Stimulated activated CD8-positive, alpha-beta memory T cell treated with anti-CD3 and anti-CD28 coated beads, Interleukin-12 subunit alpha, Interleukin-12 subunit beta, amount 100 ng/mL, for 24 hours (primary cell): ENCODE measurements at regions not wholly inside any gene's neighbourhood (a gene's known extent, or its start where the extent isn't known, plus 50 kb on each side); places are given as distances from the start of the nearest gene placed in this dataset.

Source experiments
- DNase-seq: peaks from one replicate; pipeline ENCODE4 v3.0.0-alpha.2; 2020; ENCODE audit errors: extremely low read depth

DNA sequence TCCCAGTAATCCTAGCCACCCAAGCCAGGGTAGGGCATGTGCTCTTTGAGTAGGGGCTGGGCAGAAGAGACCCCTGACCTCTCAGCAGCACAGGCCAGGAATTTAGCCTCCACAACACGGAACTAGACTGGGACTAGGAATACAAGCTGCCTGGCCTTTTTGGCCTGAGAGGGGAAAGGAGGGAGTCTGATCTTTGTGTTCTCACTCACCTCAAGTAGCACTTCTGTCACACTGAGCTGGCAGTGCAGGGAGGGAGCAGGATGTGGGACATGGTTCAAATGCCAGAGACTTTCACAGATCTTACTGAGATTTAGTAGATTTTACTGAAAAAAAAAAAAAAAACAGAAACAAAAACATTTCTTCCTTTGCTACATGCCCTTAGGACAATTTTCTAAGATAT lies 395.2 kb downstream of the CMPK2 start:
- DNase-seq = no peak

DNA sequence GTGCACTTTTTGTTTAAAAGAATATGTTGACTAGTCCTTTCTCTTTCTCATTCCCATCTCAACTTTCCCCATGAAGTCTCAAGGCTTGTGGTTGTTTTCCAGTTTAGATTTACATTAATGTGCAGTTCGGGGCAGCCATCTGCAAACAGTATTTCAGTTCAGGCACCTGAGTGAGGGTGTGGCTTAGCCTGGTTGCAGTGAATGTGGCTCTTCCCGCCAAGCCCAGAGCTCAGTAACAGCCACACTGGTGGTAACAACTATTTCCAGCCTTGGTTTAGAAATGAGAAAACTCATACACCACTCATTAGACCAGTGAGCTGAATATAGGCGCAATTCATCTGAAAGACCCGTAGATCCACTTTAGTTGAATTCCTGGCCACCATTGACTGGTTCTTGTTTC lies 394.3 kb downstream of the CMPK2 start:
- no peak for DNase-seq

DNA sequence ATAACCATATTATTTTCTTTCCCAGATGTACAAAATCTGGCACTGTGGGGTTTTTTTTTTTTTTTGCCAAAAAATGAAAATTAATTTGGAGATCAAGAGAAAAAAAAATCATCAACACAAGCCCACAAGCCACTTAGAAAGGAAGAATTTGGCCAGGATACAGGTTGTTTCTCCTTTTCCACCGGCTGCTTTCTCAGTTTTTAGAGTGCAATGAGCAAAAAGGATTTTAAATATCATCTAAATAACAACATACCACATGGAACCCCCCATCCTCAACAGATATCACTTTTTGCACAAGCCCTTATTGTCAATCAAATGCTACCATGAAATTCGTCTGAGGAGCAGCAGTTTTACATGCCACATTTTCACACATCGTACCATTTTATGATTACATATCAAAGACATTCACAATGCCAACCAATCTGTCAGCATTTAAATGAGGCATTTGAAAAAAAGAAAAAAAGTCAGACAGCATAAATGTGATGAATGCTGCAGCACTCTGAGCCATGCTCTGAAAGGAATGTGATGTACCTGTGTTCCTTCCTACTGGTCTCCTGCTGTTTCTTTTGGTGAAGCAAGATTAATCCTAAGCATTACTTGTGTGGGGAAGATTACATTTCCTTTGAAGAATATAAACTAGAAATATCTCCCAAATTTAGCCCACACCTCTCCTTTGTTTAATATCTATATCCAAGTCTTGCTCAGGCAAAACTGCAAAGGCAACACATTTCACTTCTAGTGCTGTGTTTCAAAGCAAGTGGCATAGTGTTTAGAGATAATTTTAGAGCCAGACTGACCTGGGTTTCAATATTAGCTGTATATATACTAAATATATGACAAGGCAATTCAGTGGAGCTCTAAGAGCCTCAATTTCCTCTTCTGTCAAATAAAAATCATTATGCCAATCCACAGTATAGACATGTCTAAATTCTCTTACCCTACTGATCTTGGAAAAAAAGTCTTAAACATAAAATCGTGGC lies 391.3 kb downstream of the CMPK2 start:
- DNase-seq = no peak

DNA sequence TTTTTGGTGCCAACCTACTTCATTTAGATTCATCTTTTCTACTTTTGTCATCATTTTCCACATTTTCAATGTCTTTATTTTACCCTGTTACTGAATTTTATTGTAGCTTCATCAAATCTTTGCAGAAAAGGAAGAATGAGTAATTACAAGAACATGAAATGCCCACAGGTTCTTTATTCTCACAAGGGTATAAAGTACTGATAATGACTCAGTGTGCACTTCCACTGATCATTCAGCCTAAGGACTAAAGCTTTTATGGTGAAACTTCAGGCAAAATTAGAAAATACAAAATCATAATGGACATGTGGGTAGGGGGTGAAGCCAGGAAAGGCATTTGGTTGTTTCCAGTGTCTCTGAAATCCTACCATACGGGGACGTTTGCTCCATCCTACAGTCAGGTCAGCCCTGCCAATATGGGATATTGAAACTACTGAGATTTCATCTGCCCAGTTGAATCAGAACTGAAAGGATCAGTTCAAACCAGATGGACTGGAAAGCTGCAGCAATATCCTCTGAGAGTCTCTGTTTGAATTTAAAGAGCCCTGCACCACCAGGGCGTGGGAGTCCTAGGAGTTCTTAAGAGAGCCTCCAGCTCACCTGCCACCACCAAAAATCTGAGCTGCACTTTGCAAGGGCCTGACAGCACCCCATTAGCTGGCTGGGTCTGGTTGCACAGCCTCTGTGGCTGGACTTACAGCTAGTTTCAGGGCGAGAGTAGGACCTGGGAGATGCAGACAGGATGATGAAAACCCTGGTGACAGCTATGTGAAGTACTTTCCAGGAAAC lies 390.4 kb downstream of the CMPK2 start:
- no peak for DNase-seq

DNA sequence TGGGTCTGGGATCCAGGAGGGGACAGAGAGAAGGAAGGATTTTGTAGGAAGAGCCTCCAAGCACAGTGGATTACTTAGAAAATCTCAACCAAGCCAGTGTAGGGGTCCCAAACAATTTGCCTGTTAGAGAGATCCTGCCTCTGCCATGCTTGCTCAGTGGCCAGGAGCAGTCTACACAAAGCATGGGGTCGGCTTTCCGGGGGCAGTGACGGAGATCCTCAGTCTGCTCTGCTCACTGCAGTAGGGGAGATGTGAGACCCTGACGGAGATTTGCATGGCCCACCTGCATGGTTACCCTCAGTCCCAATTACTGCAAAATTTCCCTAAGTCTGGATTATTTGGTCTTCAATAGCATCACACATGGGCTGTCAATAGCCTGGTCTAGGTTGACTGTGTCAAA lies 385.2 kb downstream of the CMPK2 start:
- no peak for DNase-seq

DNA sequence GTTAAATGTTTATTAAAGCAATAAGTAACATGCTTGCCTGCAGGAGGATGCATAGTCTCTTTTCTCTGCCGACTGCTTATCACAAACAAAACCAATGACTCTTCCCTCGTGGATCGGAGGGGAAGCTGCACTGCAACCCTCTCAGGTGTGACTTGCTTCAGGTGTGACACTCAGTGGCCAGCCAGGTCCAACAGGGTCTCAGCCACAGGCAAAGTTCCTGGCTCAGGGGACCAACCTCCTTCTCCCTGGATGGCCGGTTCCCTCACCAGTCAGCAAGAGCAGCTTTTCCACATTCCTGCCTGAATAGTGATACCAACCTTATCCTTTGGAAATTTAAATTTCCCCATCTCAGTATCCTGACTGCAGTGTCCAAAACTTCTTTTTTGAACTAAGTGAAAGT lies 383.5 kb downstream of the CMPK2 start:
- DNase-seq = no peak

DNA sequence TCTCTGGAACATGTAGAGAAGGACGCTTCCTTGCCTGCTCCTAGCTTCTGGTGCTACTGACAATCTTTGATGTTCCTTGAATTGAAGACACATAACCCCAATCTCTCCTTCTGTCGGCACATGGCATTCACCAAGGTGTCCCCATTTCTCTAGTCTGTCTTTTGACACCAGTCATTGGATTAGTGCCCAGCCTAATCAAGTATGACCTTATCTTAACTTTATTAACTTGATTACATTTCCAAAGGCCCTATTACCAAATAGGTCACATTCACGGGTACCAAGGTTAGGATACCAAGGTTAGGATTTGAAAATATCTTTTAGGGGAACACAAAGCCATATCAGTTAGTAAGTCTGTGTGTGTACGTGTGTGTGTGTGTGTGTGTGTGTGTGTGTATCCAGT lies 377.9 kb downstream of the CMPK2 start:
- DNase-seq = no peak

DNA sequence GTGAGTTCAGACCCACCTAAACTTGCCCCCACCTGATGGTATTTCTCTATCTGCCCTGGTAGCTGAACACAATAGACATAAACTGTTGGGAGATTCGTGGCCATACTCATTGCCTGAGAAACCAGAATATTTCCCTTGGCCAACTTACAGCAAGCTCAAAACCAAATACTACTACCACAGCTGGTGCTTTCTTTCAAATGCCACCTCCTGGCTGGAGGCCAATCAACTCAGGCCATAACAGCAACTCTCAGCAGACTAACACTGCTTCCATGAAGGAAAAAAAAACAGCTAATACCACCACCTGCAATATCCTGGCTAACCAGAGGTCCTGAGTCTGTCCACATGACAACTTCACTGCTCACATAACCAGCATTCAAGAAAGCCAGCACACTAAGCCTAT lies 373.1 kb downstream of the CMPK2 start:
- no peak for DNase-seq

DNA sequence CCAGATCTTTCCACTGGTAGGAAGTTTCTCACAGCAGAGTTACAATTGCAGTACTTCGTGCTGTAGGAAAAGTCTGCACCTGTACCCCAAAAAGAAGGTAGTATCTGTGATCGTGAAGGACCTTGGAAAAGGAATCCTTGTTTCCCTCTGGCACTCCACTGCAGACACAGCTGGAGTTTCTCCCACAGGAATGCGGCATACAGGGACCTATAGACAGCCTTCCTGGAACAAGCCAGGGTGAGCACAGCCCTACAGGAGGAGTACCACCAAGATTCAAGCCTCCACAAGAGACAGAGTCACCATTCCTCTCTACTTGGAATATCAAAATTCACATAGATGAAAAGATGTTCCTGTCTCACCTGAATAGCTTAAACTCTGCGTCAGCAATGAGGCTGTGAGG lies 372.4 kb downstream of the CMPK2 start:
- no peak for DNase-seq

DNA sequence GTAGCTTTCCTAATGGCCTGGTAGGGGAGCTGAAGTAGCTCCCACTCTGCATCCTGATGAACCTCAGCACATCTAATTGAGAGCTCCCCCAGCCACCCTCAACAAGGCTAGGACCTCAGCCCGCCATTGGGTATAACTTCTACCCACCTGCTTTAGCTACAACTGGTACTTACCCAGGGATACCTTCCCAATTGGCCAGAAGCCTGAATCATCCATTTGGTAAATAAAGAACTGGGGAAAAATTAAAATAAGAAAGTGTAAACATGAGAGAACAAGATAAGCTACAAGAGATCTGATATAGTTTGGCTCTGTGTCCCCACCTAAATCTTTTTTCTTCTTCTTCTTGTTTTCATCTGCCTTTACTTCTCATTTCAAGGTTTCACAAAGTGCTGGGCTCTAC lies 372.0 kb downstream of the CMPK2 start:
- DNase-seq = no peak

DNA sequence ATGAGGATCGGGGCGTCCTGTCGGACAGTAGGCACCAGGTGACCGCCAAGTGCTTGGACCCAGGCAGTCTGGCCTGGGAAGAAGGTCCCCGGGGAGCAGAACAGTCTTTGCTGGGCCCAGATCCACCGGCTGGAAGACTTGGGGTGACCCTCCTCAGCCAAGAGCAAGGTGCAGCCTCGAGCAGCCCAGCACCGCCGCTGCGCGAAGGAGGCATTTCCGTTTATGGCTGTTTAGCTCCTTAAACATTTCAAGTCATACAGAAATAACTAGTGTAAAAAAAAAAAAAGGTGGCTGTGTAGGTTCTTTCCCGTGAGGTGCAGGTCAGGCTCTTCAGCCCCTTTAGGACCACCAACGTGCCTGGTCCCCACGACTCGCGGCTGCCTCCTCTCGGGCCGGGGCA lies 370.2 kb downstream of the CMPK2 start:
- no peak for DNase-seq

DNA sequence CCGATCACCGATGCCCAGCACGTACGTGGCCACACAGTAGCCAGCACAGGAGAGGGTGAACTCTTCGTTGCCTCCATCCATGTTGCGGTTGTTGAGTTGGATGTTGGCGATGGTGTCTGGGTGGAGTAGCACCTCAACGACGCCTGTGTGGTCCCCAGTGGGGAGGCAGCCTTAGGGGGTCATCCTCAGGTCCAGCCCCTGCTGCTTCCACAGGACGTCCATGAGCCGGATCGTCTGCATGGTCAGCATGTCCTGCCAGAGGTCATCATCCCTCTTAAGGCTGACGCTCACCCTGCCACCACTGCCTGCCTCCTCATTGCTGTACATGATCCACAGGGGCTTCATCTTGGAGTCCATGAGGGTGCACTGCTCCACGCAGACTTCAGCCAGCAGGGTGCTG lies 369.3 kb downstream of the CMPK2 start:
- DNase-seq = no peak

DNA sequence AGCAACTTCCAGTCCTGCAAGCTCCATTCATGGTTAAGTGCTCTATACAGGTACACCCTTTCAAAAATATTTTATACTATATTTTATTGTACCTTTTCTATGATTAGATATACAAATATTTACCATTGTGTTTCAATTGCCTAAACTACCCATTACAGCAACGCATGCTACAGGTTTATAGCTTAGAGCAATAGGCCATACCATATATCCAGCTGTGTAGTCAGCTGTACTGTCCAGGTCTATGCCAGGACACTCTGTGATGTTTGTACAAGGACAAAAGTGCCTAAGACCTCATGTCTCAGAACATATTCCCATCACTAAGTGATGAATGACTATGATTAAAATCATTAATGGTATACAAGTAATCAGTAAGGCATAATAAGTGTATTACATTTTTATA lies 368.7 kb downstream of the CMPK2 start:
- no peak for DNase-seq

DNA sequence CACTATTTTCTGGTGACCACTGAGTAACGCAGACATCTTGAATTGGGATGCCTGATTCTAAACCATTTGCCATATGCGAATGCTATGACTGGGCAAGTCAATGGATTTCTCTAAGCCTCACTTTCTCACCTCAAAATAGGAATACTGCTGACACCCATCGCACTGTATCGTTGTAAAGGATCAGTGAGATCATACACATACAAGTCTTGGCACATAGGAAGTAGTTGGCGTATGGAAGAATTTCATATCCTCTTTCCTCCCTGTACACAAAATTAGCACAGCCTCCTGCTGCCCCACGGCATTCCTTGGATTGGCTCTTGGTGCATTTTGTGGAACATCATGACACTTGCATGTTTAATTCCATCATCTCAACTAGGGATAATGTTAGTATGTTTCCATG lies 366.9 kb downstream of the CMPK2 start:
- no peak for DNase-seq

DNA sequence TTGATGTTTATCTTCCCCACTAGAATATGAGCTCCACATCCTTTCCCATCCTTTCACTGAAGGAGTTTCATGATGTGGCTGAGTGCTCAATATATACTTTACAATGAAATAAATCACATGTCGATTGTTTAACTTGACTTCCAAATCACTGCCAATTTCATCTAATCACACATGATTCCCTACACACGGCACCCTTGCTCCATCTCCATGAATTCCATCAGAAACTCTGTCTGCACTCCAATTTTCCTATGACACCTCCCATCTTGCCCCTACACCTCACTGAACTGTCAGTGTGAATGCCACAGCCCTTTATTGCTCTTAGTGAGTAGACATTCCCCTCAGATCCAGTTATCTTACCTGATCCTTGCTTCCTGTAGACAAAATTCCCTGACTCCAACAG lies 366.0 kb downstream of the CMPK2 start:
- no peak for DNase-seq

DNA sequence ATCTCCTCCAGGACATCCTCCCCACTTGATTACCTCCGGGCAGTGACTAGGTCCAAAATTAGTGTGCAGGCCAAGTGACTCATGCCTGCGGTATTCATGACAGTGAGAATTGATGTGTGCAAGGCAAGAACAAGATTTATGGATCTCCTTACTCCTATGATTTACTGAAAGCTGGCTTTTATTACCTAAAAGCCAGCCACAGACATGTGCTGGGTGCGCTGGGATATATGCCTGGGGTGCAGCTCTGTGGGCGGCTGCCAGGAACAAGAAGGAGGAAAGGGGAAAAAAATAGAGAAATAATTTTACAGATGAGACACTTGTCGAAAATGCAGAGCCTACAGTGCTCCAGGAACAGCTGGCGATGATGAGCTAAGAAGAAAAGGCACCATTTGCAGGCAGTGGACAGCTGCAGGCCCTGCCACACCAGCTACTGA lies 359.3 kb downstream of the CMPK2 start:
- no peak for DNase-seq

DNA sequence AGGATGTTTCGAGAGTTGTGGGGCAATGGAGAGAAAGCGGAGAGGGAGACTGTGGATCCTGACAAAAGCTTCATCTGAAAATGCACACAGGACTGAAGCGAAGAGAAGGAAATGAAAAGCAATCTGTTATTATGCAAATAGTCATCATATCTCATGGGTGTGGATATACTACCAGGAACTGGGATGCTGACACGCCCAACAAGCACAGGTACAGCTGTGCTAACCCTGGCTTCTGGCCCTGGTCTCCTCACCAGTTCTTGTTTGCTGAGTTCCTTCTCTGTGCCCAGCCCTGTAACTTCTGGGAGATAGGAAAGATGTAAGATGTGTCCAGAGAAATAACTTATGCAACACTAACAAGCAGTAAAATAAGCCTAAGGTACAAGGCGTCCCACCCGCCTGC lies 358.8 kb downstream of the CMPK2 start:
- DNase-seq = no peak

DNA sequence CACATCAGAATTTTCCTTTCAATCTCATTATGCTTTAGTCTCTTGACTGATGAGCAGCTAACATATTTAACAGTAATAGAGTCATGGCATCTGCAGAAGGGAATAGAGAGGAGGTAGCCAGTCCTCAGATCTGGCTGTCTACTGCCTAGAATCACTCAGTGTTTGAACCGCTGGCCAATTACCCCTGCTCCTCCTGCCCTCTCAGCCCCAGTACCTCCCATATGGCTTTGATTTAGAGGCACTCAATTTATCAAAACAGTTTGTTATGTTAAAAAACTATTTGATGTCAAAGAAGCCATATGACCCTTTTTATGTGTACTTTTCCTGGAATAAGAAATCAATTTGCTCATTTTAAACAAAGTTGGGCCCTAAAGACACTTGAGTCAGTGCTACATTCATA lies 355.2 kb downstream of the CMPK2 start:
- no peak for DNase-seq

DNA sequence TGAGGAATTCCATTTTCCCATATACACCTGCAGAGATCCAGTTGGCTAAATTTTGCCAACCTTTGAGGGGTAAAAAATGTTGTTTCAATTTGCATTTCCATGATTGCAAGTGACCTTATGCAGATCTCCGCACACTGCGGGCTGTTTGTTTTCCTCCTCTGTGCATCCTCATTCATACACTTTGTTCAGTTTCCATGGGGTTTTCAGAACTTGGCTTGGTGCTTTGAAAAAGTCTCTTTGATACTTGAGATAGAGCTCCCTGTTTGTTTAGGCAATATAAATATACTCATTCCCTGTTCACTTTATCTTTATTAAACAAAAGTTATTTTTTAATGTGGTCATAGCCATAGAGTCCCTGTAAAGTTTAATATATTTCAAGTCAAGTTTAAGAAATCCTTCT lies 353.1 kb downstream of the CMPK2 start:
- no peak for DNase-seq

DNA sequence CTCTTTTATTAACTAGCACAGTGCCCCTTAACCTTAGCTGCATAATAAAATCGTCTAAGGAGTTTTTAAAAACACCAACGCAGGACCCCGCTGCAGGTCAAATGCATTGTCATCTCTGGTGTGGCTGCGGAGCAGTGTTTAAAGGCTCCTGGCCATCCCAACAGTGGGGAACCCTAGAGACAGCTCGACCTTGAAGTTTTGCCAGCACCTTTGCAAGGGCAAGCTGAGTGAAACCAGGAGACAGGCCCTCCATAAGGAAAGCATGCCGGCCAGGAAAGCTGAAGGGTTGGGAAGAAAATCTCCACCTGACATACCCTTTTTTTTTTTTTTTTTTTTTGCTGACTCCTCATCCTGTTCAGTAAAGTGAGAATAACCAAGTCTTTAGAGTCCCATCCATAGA lies 349.0 kb downstream of the CMPK2 start:
- DNase-seq = no peak

DNA sequence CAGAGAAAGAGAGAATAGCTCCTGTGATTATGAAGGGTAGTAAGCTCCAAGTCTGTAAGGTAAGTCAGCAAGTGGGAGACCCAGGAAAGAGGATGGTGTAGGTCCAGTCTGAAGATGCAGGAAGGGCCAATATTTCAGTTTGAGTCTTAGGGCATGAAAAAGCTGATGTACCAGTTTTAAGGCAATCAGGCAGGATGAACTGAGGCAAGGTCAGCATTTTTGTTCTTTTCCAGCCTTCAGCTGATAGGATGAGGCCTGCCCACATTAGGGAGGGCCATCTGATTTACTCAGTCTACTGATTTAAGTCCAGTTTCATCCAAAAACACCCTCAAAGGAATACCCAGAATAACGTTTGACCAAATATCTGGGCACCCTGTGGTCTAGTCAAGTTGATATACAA lies 347.3 kb downstream of the CMPK2 start:
- DNase-seq = no peak

DNA sequence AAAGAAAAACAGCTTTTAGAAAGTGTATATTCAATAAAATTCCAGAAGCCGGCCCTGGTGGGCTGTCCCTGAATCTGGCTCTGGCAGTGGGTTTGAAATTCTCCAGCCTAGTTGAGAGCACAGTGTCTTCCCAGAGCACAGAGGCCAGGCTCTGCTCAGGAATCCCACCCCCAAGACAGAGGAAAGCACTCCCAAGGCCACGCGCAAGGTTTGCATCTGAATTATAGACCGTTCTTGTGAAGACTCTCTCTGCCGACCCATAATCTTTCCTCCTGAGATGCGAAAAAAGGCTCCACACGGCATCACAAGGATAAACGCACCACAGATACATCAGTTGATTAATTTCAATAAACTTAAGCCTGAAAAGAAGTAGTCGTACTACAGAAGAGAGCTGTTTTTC lies 342.2 kb downstream of the CMPK2 start:
- no peak for DNase-seq
